ENCODE measurements at regions not wholly inside any gene's neighbourhood (a gene's known extent, or its start where the extent isn't known, plus 50 kb on each side); places are given as distances from the start of the nearest gene placed in this dataset.

- H3K4me3 Mint-ChIP-seq (ENCODE audit: low read depth) = no peak overlapping the region
- H3K4me1 Mint-ChIP-seq (ENCODE audit: low read depth) = peaks cover 2% of the 10 kb centered on the region
- TF ChIP-seq, protein P1, sequence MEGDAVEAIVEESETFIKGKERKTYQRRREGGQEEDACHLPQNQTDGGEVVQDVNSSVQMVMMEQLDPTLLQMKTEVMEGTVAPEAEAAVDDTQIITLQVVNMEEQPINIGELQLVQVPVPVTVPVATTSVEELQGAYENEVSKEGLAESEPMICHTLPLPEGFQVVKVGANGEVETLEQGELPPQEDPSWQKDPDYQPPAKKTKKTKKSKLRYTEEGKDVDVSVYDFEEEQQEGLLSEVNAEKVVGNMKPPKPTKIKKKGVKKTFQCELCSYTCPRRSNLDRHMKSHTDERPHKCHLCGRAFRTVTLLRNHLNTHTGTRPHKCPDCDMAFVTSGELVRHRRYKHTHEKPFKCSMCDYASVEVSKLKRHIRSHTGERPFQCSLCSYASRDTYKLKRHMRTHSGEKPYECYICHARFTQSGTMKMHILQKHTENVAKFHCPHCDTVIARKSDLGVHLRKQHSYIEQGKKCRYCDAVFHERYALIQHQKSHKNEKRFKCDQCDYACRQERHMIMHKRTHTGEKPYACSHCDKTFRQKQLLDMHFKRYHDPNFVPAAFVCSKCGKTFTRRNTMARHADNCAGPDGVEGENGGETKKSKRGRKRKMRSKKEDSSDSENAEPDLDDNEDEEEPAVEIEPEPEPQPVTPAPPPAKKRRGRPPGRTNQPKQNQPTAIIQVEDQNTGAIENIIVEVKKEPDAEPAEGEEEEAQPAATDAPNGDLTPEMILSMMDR (IDR thresholded peaks at IDR 0.05; ENCODE audit: unreplicated experiment) = no peak
- H3K9me3 Mint-ChIP-seq (ENCODE audit: low read depth) = no peaks in the 10 kb centered on the region
- H3K36me3 Mint-ChIP-seq (ENCODE audit: insufficient read depth) = no peaks in the 10 kb centered on the region
- DNase-seq (ENCODE audit: low spot score, unreplicated experiment) = no peak
- no peak overlapping the region for H3K27ac Mint-ChIP-seq
- no peaks in the 10 kb centered on the region for H3K27me3 Mint-ChIP-seq
Measured at GRCh38 chr11:103625624-103625965, 410.8 kb upstream of the DDI1 start.

- H3K27me3 Mint-ChIP-seq = no peaks in the 10 kb centered on the region
- no peaks in the 10 kb centered on the region for H3K9me3 Mint-ChIP-seq (ENCODE audit: low read depth)
- no peak for DNase-seq (ENCODE audit: low spot score, unreplicated experiment)
- H3K4me3 Mint-ChIP-seq (ENCODE audit: low read depth) = no peak overlapping the region
- H3K27ac Mint-ChIP-seq = no peak overlapping the region
- TF ChIP-seq, protein P1 (IDR thresholded peaks at IDR 0.05; ENCODE audit: unreplicated experiment) = no peak
- no peaks in the 10 kb centered on the region for H3K36me3 Mint-ChIP-seq (ENCODE audit: insufficient read depth)
- H3K4me1 Mint-ChIP-seq (ENCODE audit: low read depth) = peaks cover 2% of the 10 kb centered on the region
Measured at GRCh38 chr11:103628121-103628520, 408.3 kb upstream of the DDI1 start.

GRCh38 chr11:103631841-103632240, 404.6 kb upstream of the DDI1 start:
- TF ChIP-seq, protein P1 (IDR thresholded peaks at IDR 0.05; ENCODE audit: unreplicated experiment) = no peak

DNA sequence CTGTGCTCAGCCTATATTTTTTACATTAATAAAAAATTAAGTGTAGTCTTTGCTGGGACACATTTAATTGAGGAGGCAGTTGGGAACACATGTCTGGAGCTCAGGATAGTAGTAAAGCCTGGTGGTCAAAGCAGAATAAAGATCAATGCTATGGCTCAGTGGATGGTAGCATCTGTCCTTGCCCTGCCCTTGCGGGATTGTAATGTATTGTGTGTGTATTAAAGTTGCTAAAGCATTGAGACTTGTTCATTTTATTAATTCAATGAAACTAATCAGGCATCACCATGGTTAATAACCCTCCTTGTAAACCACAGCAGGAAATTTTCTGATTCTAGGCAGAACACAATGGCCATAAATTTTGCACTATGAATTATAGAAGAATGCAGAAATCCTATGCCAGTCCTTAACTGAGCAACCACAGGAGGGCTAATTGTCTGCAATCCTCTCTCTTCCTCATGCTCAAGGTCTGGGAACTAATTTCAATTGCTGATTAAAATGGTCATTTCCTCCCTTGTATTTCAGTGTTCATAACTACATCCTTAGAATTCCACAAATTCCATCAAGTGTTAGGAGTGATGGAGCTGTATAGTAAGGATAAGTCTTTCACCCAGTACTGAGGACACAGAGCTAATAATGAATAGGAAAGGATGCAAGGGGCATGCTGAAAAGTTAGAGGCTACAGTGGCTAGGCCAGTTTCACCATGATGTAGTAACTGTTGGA, 403.2 kb upstream of the DDI1 start:
- Mint-ChIP-seq H3K4me1 (ENCODE audit: low read depth) (no peaks in the 10 kb centered on the region), H3K4me3 (ENCODE audit: low read depth) (no peak overlapping the region), H3K36me3 (ENCODE audit: insufficient read depth) (no peaks in the 10 kb centered on the region), H3K27me3 (no peaks in the 10 kb centered on the region), H3K27ac (no peak overlapping the region), H3K9me3 (ENCODE audit: low read depth) (no peaks in the 10 kb centered on the region)
- TF ChIP-seq, protein P1 (IDR thresholded peaks at IDR 0.05; ENCODE audit: unreplicated experiment) = no peak
- DNase-seq (ENCODE audit: low spot score, unreplicated experiment) = no peak

More at GRCh38 chr11:103631841-103632240, 404.6 kb upstream of the DDI1 start:
- no peak for DNase-seq (ENCODE audit: low spot score, unreplicated experiment)
- Mint-ChIP-seq H3K4me1 (ENCODE audit: low read depth) (peaks cover 2% of the 10 kb centered on the region), H3K27me3 (no peaks in the 10 kb centered on the region), H3K4me3 (ENCODE audit: low read depth) (no peak overlapping the region), H3K27ac (no peak overlapping the region), H3K9me3 (ENCODE audit: low read depth) (no peaks in the 10 kb centered on the region), H3K36me3 (ENCODE audit: insufficient read depth) (no peaks in the 10 kb centered on the region)

DNA sequence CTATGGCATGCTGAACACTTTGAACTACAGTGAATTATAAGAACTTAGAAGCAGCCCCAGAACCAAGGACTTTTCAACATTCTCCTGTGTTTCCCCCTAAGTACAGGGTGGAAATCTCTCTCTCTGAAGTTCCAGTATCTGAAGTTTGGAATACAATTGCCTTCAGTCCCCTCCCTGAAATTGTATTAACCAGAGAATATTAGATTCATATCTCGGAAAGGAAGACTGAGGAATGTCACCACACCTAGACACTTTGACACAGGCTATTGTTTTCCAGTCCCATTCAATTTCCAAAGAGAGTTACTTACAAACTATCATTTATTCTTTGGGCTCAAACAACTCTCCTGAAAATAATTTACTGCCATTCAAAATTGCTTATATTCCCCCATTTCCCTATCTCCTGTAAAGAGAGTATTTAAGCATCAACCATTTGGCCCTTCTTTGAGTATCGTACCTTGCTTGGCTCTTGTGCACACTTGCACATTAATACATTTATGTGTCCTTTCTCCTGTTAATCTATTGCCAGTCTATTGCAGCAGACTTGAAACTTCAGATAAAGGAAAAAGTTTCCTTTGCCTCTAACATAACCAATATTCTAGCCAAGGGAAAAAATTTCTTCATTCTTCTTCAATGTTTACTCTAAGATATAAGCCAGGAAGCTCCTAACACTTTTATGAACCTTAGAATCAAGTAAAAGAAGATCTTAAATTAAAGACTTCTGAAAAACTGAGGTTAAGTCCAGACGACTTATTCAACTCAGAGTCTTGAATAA, 402.4 kb upstream of the DDI1 start:
- Mint-ChIP-seq H3K27me3 (no peaks in the 10 kb centered on the region), H3K27ac (no peak overlapping the region), H3K4me3 (ENCODE audit: low read depth) (no peak overlapping the region), H3K9me3 (ENCODE audit: low read depth) (no peaks in the 10 kb centered on the region), H3K4me1 (ENCODE audit: low read depth) (no peaks in the 10 kb centered on the region), H3K36me3 (ENCODE audit: insufficient read depth) (no peaks in the 10 kb centered on the region)
- no peak for DNase-seq (ENCODE audit: low spot score, unreplicated experiment)
- TF ChIP-seq, protein P1 (IDR thresholded peaks at IDR 0.05; ENCODE audit: unreplicated experiment) = no peak
